Loucy (cell line): ENCODE measurements at regions not wholly inside any gene's neighbourhood (a gene's known extent, or its start where the extent isn't known, plus 50 kb on each side); places are given as distances from the start of the nearest gene placed in this dataset.

Experiments
- H2AFZ ChIP-seq: fragments of 200-600 bp; sonication (generic); 2 replicates; pipeline ENCODE4 v1.6.0; 2016; ENCODE audit warnings: antibody characterized with exemption, mild to moderate bottlenecking, low read length, moderate library complexity
- H3F3A ChIP-seq: fragments of 200-600 bp; 2 replicates; pipeline ENCODE4 v1.6.0; 2016; ENCODE audit warnings: antibody characterized with exemption, low read depth, mild to moderate bottlenecking
- H3K27me3 ChIP-seq: fragments of 200-600 bp; sonication (generic); 2 replicates; pipeline ENCODE4 v1.6.1; 2014; ENCODE audit warnings: low read length, mild to moderate bottlenecking; ENCODE audit not compliant: insufficient read depth, poor library complexity, severe bottlenecking
- H3K36me3 ChIP-seq: fragments of 200-600 bp; sonication (generic); 2 replicates; pipeline ENCODE4 v1.6.1; 2016; ENCODE audit warnings: low read length; ENCODE audit not compliant: insufficient read depth
- H3K4me1 ChIP-seq: fragments of 200-600 bp; sonication (generic); 2 replicates; pipeline ENCODE4 v1.5.1; 2014; ENCODE audit warnings: low read length, mild to moderate bottlenecking; ENCODE audit not compliant: insufficient read depth, poor library complexity, severe bottlenecking
- H3K4me2 ChIP-seq: fragments of 200-600 bp; sonication (generic); 2 replicates; pipeline ENCODE4 v1.6.0; 2014; ENCODE audit warnings: antibody characterized with exemption, low read length, low read depth, mild to moderate bottlenecking; ENCODE audit not compliant: poor library complexity, severe bottlenecking
- H3K4me3 ChIP-seq: fragments of 200-600 bp; sonication (generic); 2 replicates; pipeline ENCODE4 v1.5.1; 2014; ENCODE audit warnings: low read length, mild to moderate bottlenecking, mixed read lengths; ENCODE audit not compliant: poor library complexity, severe bottlenecking
- H3K79me2 ChIP-seq: fragments of 200-600 bp; sonication (generic); 2 replicates; pipeline ENCODE4 v1.6.1; 2014; ENCODE audit warnings: low read length; ENCODE audit not compliant: insufficient read depth
- H3K9ac ChIP-seq: fragments of 200-600 bp; sonication (generic); 2 replicates; pipeline ENCODE4 v1.6.0; 2014; ENCODE audit warnings: mild to moderate bottlenecking, low read depth, low read length, moderate library complexity; ENCODE audit not compliant: poor library complexity, severe bottlenecking
- H3K9me2 ChIP-seq: fragments of 200-600 bp; sonication (generic); replicated peaks from 2 replicates; pipeline ENCODE4 v1.6.1; 2016; ENCODE audit warnings: low read depth, low read length, mixed read lengths
- H3K9me3 ChIP-seq: fragments of 200-600 bp; sonication (generic); 2 replicates; pipeline ENCODE4 v1.6.1; 2014; ENCODE audit warnings: mild to moderate bottlenecking, antibody characterized with exemption, low read length, low read depth; ENCODE audit not compliant: insufficient read depth
- H4K20me1 ChIP-seq: fragments of 200-600 bp; sonication (generic); 2 replicates; pipeline ENCODE4 v1.6.0; 2014; ENCODE audit warnings: antibody characterized with exemption, low read length, mild to moderate bottlenecking; ENCODE audit not compliant: insufficient read depth, poor library complexity, severe bottlenecking
- EZH2phosphoT487 ChIP-seq: fragments of 200-600 bp; IDR thresholded peaks from 2 replicates; pipeline ENCODE4 v1.6.1; 2018; ENCODE audit warnings: antibody characterized with exemption, mild to moderate bottlenecking, moderate library complexity, borderline replicate concordance
- TF ChIP-seq, protein P1 (sequence below): fragments of 200-600 bp; sonication (generic); conservative IDR thresholded peaks from 2 replicates; pipeline ENCODE4 v1.5.1; 2014; ENCODE audit warnings: mild to moderate bottlenecking, antibody characterized with exemption, low read length

DNA sequence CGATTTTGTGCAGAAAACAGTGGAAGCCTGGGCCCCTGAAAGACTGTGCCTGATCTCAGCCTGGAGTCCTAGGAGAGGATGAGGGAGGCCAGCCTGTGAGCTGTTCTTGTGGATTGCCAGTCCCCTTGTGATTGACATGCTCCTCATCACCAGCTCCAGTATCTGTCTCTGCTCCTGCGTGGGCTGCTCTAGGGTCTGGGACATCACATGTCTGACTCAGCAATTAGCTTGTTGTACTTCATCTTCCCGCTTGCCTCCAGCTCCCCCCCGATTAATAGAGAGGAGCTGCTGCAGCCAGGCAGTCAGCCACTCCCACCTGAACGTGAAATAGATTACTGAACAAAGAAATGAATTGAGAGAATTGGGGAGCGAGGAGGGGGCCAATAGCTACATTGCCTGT is 99.6 kb upstream of the TBX20 start:
- Histone ChIP-seq H3K36me3 (no peaks in the 10 kb centered on the region), H3K9ac (no peak overlapping the region), H2AFZ (no peak overlapping the region), H4K20me1 (no peaks in the 10 kb centered on the region), H3K4me2 (no peak overlapping the region), H3K4me1 (no peaks in the 10 kb centered on the region), H3K4me3 (no peak overlapping the region), H3K9me2 (no peaks in the 10 kb centered on the region), H3K27me3 (no peaks in the 10 kb centered on the region), H3F3A (no peaks in the 10 kb centered on the region), H3K79me2 (no peaks in the 10 kb centered on the region), H3K9me3 (no peaks in the 10 kb centered on the region)
- no peak for TF ChIP-seq EZH2phosphoT487
- TF ChIP-seq, protein P1, sequence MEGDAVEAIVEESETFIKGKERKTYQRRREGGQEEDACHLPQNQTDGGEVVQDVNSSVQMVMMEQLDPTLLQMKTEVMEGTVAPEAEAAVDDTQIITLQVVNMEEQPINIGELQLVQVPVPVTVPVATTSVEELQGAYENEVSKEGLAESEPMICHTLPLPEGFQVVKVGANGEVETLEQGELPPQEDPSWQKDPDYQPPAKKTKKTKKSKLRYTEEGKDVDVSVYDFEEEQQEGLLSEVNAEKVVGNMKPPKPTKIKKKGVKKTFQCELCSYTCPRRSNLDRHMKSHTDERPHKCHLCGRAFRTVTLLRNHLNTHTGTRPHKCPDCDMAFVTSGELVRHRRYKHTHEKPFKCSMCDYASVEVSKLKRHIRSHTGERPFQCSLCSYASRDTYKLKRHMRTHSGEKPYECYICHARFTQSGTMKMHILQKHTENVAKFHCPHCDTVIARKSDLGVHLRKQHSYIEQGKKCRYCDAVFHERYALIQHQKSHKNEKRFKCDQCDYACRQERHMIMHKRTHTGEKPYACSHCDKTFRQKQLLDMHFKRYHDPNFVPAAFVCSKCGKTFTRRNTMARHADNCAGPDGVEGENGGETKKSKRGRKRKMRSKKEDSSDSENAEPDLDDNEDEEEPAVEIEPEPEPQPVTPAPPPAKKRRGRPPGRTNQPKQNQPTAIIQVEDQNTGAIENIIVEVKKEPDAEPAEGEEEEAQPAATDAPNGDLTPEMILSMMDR, result no peak

GRCh38 chr7:35351466-35351865 is 97.6 kb upstream of the TBX20 start:
- Histone ChIP-seq H3K4me3 (no peak overlapping the region), H3K9me2 (no peaks in the 10 kb centered on the region), H3F3A (no peaks in the 10 kb centered on the region), H3K79me2 (no peaks in the 10 kb centered on the region), H3K4me1 (no peaks in the 10 kb centered on the region), H2AFZ (no peak overlapping the region), H3K4me2 (no peak overlapping the region), H3K27me3 (no peaks in the 10 kb centered on the region), H4K20me1 (no peaks in the 10 kb centered on the region), H3K9ac (no peak overlapping the region), H3K9me3 (no peaks in the 10 kb centered on the region), H3K36me3 (no peaks in the 10 kb centered on the region)
- TF ChIP-seq EZH2phosphoT487, result no peak
- TF ChIP-seq, protein P1, result no peak

- Histone ChIP-seq H2AFZ (no peak overlapping the region), H3K79me2 (no peaks in the 10 kb centered on the region), H3K9ac (no peak overlapping the region), H3K4me3 (no peak overlapping the region), H3K9me2 (0 out of 2 replicates have a peak, but pooled peaks cover 3% of the 10 kb centered on the region), H3K27me3 (no peaks in the 10 kb centered on the region), H3K4me2 (no peak overlapping the region), H3K36me3 (no peaks in the 10 kb centered on the region), H3F3A (no peaks in the 10 kb centered on the region), H3K9me3 (no peaks in the 10 kb centered on the region), H4K20me1 (no peaks in the 10 kb centered on the region), H3K4me1 (no peaks in the 10 kb centered on the region)
- TF ChIP-seq EZH2phosphoT487, result no peak
- TF ChIP-seq, protein P1, result no peak
Measured at GRCh38 chr7:35348611-35349400, 94.9 kb upstream of the TBX20 start.
